NCI-H146 treated with DMSO at 0.1 percent for 48 hours (cell line): ENCODE measurements at regions not wholly inside any gene's neighbourhood (a gene's known extent, or its start where the extent isn't known, plus 50 kb on each side); places are given as distances from the start of the nearest gene placed in this dataset.
"Not testable (repeated sequence)": the region's sequence is repeated elsewhere in the genome, so short reads cannot be mapped to it uniquely, and the experiment has no call there.

Experiments used
- DNase-seq: peaks from one replicate; lab custom pipeline; 2025; ENCODE audit not compliant: unreplicated experiment; lab: John Stamatoyannopoulos, UW

GRCh38 chr18:64749884-64750283 lies 601.0 kb upstream of the LINC00305 start:
- no peak for DNase-seq

GRCh38 chr18:64747803-64748202 lies 598.9 kb upstream of the LINC00305 start:
- no peak for DNase-seq

- DNase-seq: no peak
Measured at GRCh38 chr18:64742898-64743297, 594.0 kb upstream of the LINC00305 start.

- DNase-seq: no peak
Measured at GRCh38 chr18:64734063-64734462, 585.2 kb upstream of the LINC00305 start.

GRCh38 chr18:64725657-64726056 lies 576.8 kb upstream of the LINC00305 start:
- DNase-seq: peak; percentile 49

DNA sequence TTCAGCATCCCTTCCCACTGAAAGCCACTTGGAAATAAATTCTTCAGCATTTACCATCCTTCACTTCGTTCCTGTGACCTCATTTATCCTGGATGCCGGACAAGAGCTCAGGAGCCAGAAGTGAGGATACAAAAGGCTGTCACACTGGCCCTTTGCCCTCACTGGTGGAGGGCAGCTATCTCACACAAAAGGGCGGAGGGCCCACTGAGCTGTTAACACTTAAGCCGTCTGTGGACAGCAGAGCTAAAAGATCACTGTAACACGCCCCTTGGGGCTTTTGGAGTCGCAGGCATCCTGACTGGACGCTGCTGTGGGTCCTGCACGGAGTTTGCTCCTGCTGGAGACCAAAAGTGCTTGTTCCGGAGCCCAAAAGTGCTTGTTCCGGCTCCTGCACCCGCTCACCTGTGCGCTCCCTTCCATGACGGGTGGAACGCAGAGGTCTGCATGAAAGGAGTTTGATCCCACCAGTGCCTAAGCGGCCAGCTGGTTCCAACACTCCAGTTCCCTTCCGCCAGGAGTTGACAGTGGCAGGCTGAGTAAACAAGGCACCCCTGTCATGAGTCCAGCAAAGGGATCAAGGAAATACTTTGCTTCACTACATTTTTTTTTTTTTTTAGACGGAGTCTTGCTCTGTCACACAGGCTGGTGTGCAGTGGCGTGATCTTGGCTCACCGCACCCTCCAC lies 572.0 kb upstream of the LINC00305 start:
- no peak for DNase-seq

- DNase-seq: no peak
Measured at GRCh38 chr18:64718808-64719207, 569.9 kb upstream of the LINC00305 start.

GRCh38 chr18:64717026-64717425 lies 568.1 kb upstream of the LINC00305 start:
- DNase-seq: no peak

DNA sequence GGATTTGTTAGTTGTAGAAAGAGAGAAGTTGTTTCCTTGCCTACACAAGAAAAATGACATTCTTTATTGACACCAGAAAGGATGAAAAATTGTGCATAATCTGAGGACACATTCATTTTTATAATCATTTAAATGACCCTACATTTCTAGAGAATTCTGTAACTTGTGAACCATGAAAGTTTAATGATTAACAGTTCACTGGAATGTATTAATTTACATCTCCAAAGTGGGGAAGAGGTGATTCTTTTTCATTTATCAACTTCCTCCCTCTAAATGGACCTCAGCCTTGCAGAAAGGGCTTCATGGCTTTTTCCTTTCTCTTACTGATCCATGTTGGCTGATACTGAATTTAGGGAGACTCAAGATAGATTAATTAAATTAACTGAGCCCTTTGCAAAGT lies 565.2 kb upstream of the LINC00305 start:
- DNase-seq: no peak

- DNase-seq: no peak
Measured at GRCh38 chr18:64713284-64713683, 564.4 kb upstream of the LINC00305 start.

DNA sequence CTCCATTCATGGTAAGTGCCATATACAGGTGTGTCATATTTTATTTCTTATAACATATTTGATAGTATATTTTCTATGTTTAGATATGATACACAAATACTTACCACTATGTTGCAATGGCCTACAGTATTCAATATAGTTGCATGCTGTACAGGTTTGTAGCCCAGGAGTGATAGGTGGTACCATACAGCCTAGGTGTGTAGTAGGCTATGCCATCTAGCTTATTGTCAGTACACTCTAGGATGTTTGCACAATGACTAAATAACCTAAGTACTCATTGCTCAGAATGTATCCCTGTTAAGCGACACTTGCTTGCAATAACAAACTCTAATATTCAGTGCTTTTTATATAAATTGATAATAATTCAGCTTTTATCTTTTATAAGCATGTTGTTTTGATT lies 563.1 kb upstream of the LINC00305 start:
- DNase-seq: no peak

GRCh38 chr18:64710105-64710861 lies 561.4 kb upstream of the LINC00305 start:
- no peak for DNase-seq

GRCh38 chr18:64707052-64707451 lies 558.2 kb upstream of the LINC00305 start:
- DNase-seq: no peak

- no peak for DNase-seq
Measured at GRCh38 chr18:64699081-64699480, 550.2 kb upstream of the LINC00305 start.

- DNase-seq: no peak
Measured at GRCh38 chr18:64695851-64696553, 547.1 kb upstream of the LINC00305 start.

- no peak for DNase-seq
Measured at GRCh38 chr18:64693766-64694165, 544.9 kb upstream of the LINC00305 start.

DNA sequence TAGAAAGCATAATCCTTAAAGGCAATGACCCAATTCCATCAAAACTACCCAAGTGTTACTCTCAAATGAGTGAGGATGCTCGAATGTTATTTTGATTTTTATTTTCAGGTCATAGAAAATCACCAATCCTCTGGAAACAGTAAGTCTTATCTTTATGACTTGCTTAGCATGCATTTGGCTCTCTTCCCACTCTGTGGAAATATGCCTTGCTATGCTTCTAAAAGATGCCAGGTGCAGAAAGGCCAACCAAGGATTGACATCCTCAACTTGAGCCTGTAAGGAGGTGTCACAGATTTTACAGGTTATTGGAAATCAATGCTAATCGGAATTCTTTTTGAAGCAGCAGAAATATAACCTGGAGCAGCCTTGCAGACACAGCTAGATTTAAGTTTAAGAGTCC lies 543.9 kb upstream of the LINC00305 start:
- DNase-seq: no peak

GRCh38 chr18:64679121-64679520 lies 530.2 kb upstream of the LINC00305 start:
- no peak for DNase-seq

GRCh38 chr18:64678048-64678447 lies 529.2 kb upstream of the LINC00305 start:
- DNase-seq: peak; percentile 45

DNA sequence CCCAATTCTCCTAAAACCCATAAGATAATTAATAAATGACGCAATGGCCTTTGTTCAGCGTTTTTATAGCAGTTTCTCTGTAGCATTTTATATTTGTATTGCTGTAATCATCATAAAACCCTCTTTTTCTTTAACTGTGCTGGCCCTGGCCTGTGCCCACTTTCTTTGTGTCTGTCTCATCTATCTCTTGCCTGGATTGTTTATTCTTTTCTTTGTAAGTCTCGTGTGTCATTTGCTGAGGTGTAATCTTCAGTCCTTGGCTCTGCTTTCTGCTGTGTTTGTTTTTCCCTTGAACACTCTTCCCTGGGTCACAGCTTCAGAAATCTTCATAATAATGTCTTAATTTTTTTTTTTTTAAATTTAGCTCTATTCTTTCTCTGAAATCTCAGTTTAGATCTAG lies 525.8 kb upstream of the LINC00305 start:
- DNase-seq: peak; percentile 34

DNA sequence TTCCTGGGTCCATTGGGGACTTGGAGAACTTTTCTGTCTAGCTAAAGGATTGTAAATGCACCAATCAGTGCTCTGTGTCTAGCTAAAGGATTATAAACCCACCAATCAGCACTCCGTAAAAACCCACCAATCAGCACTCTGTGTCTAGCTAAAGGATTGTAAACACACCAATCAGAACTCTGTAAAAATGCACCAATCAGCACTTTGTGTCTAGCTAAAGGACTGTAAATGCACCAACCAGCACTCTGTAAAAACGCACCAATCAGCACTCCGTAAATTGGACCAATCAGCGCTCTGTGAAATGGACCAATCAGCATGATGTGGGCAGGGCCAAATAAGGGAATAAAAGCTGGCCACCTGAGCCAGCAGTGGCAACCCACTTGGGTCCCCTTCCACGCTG lies 522.4 kb upstream of the LINC00305 start:
- DNase-seq: not testable (repeated sequence)

DNA sequence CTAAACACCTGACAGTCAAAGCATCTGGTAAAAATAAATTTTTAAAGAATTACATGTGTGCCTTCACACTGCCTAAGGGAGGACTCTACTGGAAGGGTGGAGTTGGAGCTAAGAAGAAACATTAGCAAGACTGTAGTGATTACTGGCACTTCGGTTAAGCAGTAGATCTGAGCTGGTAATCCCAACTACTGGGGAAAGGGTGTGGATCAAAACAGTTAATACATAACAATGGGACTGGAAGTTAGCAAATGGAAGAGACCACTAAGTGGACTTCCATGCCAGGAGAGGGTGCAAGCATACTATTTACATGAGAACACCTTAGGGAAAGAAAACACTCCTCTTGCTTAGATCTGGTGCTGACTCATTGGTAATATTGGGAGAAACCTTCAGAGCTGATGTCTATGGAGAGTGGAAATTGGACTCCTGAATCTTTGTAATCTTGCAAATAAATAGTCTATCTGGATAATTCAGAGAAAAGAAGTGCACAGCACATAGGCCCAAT lies 519.6 kb upstream of the LINC00305 start:
- DNase-seq: no peak
